Muscle of back (tissue), 3 donors: ENCODE measurements at regions not wholly inside any gene's neighbourhood (a gene's known extent, or its start where the extent isn't known, plus 50 kb on each side); places are given as distances from the start of the nearest gene placed in this dataset.

Source experiments
- DNase-seq, 3 donors: peaks; one replicate each; pipeline versions ENCODE4 v3.0.0 to v3.0.0-alpha.2; 2013

DNA sequence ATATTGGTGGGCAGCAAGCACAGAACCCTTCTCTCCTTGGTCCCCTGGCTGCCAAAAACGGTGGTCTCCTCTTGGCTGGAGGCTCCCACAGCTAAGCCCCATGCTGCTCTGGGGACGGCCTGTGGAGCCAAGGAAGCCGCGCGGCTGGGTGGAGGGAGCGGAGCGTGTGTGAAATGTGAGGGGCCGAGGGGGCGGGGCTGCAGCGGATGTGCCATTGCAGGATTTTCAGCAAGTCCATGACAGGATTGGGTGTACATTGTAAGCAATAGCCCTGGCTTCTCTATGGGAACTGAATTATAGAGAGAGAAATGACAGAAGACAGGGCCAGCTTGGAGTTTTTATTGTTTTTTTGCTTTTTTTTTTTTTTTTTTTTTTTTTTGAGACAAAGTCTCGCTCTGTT is 336.5 kb downstream of the DIRAS2 start:
- peak in 1 of 3 donors; percentile 16 for DNase-seq

DNA sequence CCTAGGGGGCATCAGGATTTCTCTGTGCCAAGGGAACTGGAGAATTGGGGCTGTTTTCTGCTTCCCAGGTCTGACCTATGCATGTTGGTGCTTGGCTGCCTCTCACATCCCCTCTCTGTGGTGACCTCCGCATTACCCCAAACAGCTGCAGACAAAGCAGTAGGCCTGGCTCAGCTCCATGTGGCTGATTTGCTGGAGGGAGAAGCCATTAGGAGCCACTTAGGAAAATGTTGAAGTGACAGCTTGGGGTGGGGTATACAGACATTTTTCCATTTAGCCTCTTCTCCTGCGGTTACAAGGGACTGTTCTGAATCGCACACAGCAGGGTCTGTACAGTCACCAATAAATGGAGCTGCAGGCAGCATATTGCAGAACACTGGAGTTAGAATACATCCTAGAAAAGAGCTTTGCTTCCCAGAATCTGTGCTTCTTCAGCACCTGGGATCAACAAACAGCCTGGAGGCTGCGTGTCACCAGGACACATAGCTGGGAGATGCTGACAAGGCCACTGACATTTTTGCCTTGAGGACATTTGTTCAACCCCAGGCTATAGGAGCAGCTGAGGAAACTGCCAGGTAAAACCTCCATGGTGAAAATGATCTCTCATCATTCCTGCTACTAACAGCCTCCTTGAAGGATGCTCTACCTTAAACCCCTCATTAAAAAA is 335.3 kb downstream of the DIRAS2 start:
- peak; percentile 78 to 94 (median 82) for DNase-seq

DNA sequence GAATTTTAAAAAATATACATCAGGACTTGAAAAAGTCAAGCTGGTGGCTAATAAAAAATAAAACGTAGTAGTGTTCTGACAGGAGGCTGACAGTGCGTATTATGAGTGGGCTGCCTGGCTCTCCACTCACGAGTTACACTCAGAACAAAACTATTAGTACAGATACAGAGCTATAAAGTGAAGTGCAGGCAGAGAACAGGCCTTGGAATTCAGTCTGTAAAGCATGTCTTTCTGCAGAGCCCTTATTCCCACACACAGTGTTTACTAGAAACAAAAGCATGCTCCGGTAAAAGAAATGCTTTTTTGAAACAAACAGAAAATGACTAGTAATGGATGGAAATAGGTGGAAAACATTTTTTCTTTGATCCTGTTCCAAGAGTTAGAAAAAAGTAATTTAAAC is 334.7 kb downstream of the DIRAS2 start:
- DNase-seq = peak in 1 of 3 donors; percentile 51

GRCh38 chr9:90308691-90309090 is 333.9 kb downstream of the DIRAS2 start:
- peak; percentile 39 to 88 (median 46) for DNase-seq

DNA sequence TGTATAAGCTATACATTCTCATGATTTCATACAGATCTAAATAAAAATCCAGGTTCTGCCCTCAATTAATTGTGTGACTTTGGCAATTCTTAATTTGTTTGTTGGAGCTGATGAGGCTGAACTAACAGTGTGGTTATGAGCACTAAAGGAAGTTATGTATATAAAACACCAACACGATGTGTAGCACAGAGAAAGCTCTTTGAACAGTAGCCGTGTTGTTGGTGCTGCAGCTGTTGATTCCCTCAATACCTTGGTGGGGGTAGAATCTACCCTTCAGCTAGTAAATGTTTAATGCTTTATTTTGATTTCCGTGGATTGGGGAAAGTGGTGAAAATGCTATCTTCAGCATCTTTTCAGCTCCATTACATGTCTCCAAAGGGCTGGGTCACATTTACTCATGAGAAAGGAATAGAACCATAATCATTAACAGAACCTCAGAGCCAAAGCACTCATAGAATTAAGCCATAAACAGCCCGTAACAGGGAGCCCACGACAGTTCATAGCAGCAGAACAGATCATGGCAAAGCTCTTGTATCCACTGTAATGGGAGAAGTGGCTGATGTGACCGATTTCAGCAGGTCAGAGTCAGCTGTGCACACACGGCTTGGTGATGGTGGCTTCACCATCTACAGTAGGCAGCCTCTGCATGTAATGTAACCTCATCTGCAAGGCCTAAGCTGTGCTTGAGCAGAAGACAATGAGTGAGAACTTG is 332.7 kb downstream of the DIRAS2 start:
- DNase-seq = no peak

- no peak for DNase-seq
These were observed 332.1 kb downstream of the DIRAS2 start for GRCh38 chr9:90310521-90310876.

- no peak for DNase-seq
These were observed 330.8 kb downstream of the DIRAS2 start for GRCh38 chr9:90311811-90312210.

DNA sequence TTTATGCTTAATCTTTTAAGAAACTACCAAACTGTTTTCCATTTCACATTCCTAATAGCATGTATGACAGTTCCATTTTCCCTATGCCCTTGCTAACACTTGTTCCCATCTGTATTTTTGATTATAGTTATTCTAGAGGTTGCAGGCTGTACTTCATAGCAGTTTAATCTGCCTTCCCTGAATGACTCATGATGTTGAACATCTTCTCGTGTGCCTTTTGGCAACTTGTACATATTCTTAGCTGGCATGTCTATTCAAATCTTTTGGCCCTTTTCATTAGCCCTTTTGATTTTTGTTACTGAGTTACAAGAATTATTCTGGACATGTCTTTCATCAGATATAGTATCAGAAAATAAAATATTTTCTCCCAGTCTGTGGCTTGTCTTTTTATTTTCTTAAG is 320.3 kb downstream of the DIRAS2 start:
- DNase-seq = no peak

DNA sequence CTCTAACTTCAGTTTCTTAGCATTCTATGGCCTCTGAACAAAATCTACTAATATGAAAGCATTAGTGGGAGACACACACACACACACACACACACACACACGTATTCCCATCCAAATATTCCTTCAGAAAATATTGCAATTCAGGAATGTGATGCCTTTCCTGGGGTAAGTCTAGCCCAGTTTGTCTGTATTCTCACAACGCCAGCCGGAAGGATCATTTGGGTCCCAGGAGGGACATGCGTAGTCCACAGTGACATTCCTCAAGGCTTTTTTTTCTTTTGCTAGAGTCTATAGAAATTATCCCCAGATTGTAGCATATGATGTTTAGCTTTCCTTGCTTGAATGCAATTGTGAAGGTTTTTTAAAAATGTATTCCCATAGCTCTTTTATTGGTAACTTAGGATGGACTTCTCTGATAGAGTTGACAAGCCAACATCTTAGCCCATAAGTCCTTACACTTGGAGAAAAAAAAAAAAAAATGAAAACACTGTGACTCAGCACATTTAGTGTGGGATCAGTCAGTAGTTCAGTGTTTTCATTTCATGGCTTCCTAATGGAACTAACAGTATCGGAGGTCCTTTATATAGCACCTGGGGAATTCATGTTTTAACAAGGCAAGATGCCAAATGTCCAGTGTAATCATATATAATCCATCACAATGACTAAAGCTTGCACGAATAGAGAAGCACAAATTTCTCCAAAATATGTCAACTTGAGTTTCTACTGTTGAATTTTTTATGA is 316.5 kb downstream of the DIRAS2 start:
- DNase-seq = peak in 2 of 3 donors; percentile 17

DNA sequence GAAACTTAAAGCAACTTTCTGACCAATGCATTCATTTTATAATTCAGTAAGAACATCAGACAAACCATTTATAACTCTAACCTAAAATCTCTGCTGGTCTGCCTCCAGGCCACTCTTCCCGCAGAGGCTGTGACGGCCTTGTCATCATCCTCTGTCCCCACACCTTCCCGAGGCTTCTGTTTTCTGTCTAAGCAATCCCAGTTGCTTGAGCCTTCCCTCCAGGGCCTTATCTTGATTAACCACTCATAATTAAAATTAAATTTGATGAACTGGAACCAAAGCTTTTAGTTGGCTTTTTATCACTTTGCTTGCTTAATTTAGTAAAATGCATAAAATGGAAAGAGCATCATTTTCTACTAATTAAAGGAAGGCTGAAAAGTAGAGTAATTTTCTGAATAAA is 312.4 kb downstream of the DIRAS2 start:
- no peak for DNase-seq

GRCh38 chr9:90331826-90332575 is 310.6 kb downstream of the DIRAS2 start:
- DNase-seq = no peak

DNA sequence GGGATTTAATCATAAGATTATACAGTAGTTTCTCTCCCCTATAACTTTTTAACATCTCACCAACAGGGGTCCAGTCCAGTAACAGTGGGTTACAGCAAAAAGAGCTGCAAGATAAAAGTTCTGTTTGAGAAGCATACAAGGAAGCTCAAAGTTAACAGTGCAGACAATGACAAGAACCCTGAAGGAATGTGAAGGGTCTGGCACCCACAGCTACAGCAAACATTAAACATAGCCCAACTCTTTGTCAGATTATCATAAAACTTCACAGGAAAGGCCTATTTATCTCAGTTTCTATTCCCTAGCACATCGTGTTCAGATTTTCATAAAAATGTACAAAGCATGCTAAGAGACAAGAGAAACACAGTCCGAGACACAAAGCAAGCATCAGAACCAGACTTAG is 309.4 kb downstream of the DIRAS2 start:
- no peak for DNase-seq

GRCh38 chr9:90340421-90340820 is 302.2 kb downstream of the DIRAS2 start:
- DNase-seq = peak in 1 of 3 donors; percentile 16

DNA sequence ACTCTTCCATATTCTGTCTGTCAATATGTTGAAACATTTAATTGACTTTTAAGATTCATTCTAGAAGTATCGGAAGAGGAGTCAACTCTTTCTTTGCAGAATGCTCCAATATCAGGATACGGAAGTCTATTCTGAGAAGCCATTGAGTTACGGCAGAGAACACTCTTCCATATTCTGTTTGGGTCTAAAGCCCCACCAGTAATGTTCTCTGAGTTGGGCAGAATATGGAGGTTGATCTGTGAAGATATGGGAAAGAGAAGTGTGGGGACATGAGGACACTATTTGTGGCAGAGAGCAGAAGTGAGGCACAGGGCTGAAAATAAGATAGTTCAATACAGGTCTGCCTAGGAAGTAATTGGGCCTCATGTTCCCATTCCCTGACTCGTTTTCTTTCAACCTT is 300.0 kb downstream of the DIRAS2 start:
- no peak for DNase-seq

DNA sequence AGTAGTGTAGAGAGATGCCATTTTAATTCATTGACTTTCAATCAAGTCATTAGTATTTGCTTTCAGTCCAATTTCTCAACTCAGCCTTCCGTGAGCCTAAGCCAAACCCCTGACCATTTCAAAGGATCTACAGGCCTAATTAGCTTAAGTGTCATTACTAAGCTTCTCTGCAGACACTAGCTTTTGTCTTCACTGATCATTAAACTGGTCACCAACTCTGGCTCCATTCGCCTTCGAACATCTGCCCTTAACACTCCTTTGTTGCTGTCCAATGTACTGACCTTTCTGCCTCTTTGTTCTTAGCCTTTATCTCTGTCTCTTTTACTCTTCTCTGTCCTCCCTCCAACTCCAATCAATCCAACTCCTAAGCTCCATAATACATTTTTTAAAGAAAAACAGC is 299.3 kb downstream of the DIRAS2 start:
- DNase-seq = peak; percentile 2 to 27 (median 11)

DNA sequence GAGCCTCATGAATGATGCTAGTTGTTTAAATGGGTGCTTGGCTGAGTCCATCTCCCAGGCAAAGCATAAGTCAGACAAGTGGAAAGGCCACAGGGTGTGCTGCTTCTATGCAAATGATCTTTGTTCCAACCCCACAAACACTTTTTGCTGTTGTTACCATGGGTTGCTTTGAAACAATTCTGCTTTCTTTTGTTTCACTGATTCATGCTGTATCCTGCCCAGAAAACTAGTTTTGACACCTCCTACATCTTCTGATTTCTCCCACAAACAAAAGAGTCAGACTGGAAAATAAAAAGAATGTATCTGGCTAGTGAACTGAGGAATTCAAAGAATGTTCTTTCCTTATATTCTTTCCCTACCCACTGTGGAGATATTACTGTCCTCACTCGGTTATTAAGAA is 298.6 kb downstream of the DIRAS2 start:
- DNase-seq = peak; percentile 7 to 10 (median 7)

DNA sequence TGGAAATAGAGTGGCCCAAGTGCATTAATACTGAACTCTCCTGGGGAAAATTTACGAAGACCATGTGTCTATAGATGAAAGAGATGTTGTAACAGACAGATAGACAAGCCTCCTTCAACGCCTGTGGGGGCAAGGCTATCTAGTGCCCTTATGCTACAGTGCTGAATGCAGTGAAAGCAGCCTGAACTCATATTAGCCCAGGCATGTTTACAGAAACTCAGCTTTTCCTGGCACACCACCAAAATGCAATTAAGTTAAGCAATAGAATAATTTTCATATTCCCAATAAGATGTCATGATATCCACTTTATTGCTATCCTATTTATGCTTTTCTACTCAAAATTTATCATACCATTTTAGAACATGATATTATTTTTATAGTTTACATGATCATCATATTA is 277.0 kb downstream of the DIRAS2 start:
- no peak for DNase-seq

DNA sequence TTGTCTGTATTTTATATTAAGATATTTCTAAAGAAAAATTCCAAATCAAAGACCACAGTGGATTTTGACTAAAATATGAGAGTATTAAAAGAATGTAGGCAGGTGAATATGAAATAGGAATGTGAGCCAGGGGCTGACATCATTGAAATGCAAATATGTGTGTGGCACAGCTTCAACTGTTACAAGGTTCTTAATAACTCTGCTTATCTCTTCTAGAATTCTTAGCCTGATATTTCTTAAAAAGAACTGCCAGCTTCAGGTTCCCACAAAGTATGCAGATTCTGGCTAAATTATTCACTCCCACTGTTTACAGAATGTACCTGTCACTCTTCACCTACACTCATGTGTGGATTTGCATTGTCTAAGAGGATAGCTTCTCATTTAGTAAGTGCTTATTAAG is 274.4 kb downstream of the DIRAS2 start:
- DNase-seq = no peak

DNA sequence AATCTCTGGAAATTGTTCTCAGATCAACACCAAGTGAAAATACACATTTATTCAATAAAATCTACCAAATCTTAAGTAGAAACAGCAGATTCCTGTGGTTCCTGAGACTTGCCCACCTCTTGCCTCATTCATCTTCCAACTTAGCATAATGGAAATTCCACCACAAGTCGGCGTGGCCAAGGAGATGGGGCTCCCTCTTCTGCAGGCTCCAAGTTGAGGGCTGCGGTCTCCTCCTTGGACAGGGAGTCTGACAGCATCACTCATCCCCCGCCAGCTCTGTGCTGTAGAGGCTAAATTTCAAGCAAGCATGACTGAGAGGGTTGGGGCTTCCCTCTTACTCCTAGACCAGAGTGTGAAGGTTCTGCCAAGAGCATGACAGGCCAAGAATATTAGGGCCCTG is 273.7 kb downstream of the DIRAS2 start:
- no peak for DNase-seq

- DNase-seq = no peak
These were observed 262.9 kb downstream of the DIRAS2 start for GRCh38 chr9:90379771-90380170.

GRCh38 chr9:90385146-90385545 is 257.5 kb downstream of the DIRAS2 start:
- DNase-seq = no peak
